Loucy (cell line): ENCODE measurements at regions not wholly inside any gene's neighbourhood (a gene's known extent, or its start where the extent isn't known, plus 50 kb on each side); places are given as distances from the start of the nearest gene placed in this dataset.

Experiments used
- EZH2phosphoT487 ChIP-seq: fragments of 200-600 bp; IDR thresholded peaks from 2 replicates; pipeline ENCODE4 v1.6.1; 2018; ENCODE audit warnings: antibody characterized with exemption, mild to moderate bottlenecking, moderate library complexity, borderline replicate concordance
- TF ChIP-seq, protein P1 (sequence below): fragments of 200-600 bp; sonication (generic); conservative IDR thresholded peaks from 2 replicates; pipeline ENCODE4 v1.5.1; 2014; ENCODE audit warnings: mild to moderate bottlenecking, antibody characterized with exemption, low read length

- TF ChIP-seq, protein P1, sequence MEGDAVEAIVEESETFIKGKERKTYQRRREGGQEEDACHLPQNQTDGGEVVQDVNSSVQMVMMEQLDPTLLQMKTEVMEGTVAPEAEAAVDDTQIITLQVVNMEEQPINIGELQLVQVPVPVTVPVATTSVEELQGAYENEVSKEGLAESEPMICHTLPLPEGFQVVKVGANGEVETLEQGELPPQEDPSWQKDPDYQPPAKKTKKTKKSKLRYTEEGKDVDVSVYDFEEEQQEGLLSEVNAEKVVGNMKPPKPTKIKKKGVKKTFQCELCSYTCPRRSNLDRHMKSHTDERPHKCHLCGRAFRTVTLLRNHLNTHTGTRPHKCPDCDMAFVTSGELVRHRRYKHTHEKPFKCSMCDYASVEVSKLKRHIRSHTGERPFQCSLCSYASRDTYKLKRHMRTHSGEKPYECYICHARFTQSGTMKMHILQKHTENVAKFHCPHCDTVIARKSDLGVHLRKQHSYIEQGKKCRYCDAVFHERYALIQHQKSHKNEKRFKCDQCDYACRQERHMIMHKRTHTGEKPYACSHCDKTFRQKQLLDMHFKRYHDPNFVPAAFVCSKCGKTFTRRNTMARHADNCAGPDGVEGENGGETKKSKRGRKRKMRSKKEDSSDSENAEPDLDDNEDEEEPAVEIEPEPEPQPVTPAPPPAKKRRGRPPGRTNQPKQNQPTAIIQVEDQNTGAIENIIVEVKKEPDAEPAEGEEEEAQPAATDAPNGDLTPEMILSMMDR: no peak
- TF ChIP-seq EZH2phosphoT487: no peak
Measured at GRCh38 chr4:188254211-188254610, 115.0 kb downstream of the TRIML1 start.
